ENCODE measurements at regions not wholly inside any gene's neighbourhood (a gene's known extent, or its start where the extent isn't known, plus 50 kb on each side); places are given as distances from the start of the nearest gene placed in this dataset.

- TF ChIP-seq CTCF (IDR thresholded peaks at IDR 0.05), result no peak
- TF ChIP-seq EP300 (IDR thresholded peaks at IDR 0.05), result no peak
Measured at GRCh38 chr11:90912631-90913030, 689.8 kb upstream of the CHORDC1 start.
